ENCODE measurements at regions not wholly inside any gene's neighbourhood (a gene's known extent, or its start where the extent isn't known, plus 50 kb on each side); places are given as distances from the start of the nearest gene placed in this dataset.
A peak's percentile ranks its signal among the peaks of the same experiment; 100 is the strongest.

- H3K27ac ChIP-seq (ENCODE audit: low read depth, low read length) = no peak overlapping the region
- no peaks in the 10 kb centered on the region for H3K4me1 ChIP-seq (ENCODE audit: insufficient read depth, low read length)
- H3K9ac ChIP-seq (ENCODE audit: low read length) = no peak overlapping the region
- H3K27me3 ChIP-seq (ENCODE audit: control insufficient read depth in 1 of 2, insufficient read depth in 2 of 2, low read length in 2 of 2) = no peaks in the 10 kb centered on the region
- H3K4me3 ChIP-seq (ENCODE audit: low read depth in 1 of 2, low read length in 2 of 2) = no peak overlapping the region
- no peaks in the 10 kb centered on the region for H3K9me3 ChIP-seq (ENCODE audit: low read length)
- no peaks in the 10 kb centered on the region for H3K36me3 ChIP-seq (ENCODE audit: insufficient read depth, low read length)
These were observed 1089.1 kb upstream of the RAG2 start for GRCh38 chr11:37687130-37687529.

GRCh38 chr11:37671321-37671720 is 1073.3 kb upstream of the RAG2 start:
- H3K9ac ChIP-seq (ENCODE audit: low read length) = no peak overlapping the region
- H3K4me1 ChIP-seq (ENCODE audit: insufficient read depth, low read length) = no peaks in the 10 kb centered on the region
- no peaks in the 10 kb centered on the region for H3K36me3 ChIP-seq (ENCODE audit: insufficient read depth, low read length)
- no peak overlapping the region for H3K27ac ChIP-seq (ENCODE audit: low read depth, low read length)
- H3K4me3 ChIP-seq (ENCODE audit: low read depth in 1 of 2, low read length in 2 of 2) = no peak overlapping the region
- H3K27me3 ChIP-seq (ENCODE audit: control insufficient read depth in 1 of 2, insufficient read depth in 2 of 2, low read length in 2 of 2) = no peaks in the 10 kb centered on the region
- H3K9me3 ChIP-seq (ENCODE audit: low read length) = no peaks in the 10 kb centered on the region

- Histone ChIP-seq H3K27me3 (ENCODE audit: control insufficient read depth in 1 of 2, insufficient read depth in 2 of 2, low read length in 2 of 2) (no peaks in the 10 kb centered on the region), H3K4me1 (ENCODE audit: insufficient read depth, low read length) (no peaks in the 10 kb centered on the region), H3K9me3 (ENCODE audit: low read length) (no peaks in the 10 kb centered on the region), H3K27ac (ENCODE audit: low read depth, low read length) (no peak overlapping the region), H3K4me3 (ENCODE audit: low read depth in 1 of 2, low read length in 2 of 2) (no peak overlapping the region), H3K9ac (ENCODE audit: low read length) (no peak overlapping the region), H3K36me3 (ENCODE audit: insufficient read depth, low read length) (no peaks in the 10 kb centered on the region)
These were observed 1068.9 kb upstream of the RAG2 start for GRCh38 chr11:37666960-37667359.

GRCh38 chr11:37657645-37658044 is 1059.6 kb upstream of the RAG2 start:
- no peak overlapping the region for H3K4me3 ChIP-seq (ENCODE audit: low read depth in 1 of 2, low read length in 2 of 2)
- no peaks in the 10 kb centered on the region for H3K4me1 ChIP-seq (ENCODE audit: insufficient read depth, low read length)
- no peaks in the 10 kb centered on the region for H3K27me3 ChIP-seq (ENCODE audit: control insufficient read depth in 1 of 2, insufficient read depth in 2 of 2, low read length in 2 of 2)
- H3K36me3 ChIP-seq (ENCODE audit: insufficient read depth, low read length) = no peaks in the 10 kb centered on the region
- no peaks in the 10 kb centered on the region for H3K9me3 ChIP-seq (ENCODE audit: low read length)
- no peak overlapping the region for H3K9ac ChIP-seq (ENCODE audit: low read length)
- no peak overlapping the region for H3K27ac ChIP-seq (ENCODE audit: low read depth, low read length)

- Histone ChIP-seq H3K4me3 (ENCODE audit: low read depth in 1 of 2, low read length in 2 of 2) (no peak overlapping the region), H3K27me3 (ENCODE audit: control insufficient read depth in 1 of 2, insufficient read depth in 2 of 2, low read length in 2 of 2) (no peaks in the 10 kb centered on the region), H3K4me1 (ENCODE audit: insufficient read depth, low read length) (no peaks in the 10 kb centered on the region), H3K9me3 (ENCODE audit: low read length) (no peaks in the 10 kb centered on the region), H3K9ac (ENCODE audit: low read length) (peak overlapping the region; percentile 21), H3K36me3 (ENCODE audit: insufficient read depth, low read length) (no peaks in the 10 kb centered on the region), H3K27ac (ENCODE audit: low read depth, low read length) (no peak overlapping the region)
These were observed 1049.7 kb upstream of the RAG2 start for GRCh38 chr11:37647767-37648166.

- H3K36me3 ChIP-seq (ENCODE audit: insufficient read depth, low read length) = no peaks in the 10 kb centered on the region
- H3K27ac ChIP-seq (ENCODE audit: low read depth, low read length) = no peak overlapping the region
- no peaks in the 10 kb centered on the region for H3K9me3 ChIP-seq (ENCODE audit: low read length)
- no peaks in the 10 kb centered on the region for H3K27me3 ChIP-seq (ENCODE audit: control insufficient read depth in 1 of 2, insufficient read depth in 2 of 2, low read length in 2 of 2)
- no peak overlapping the region for H3K4me3 ChIP-seq (ENCODE audit: low read depth in 1 of 2, low read length in 2 of 2)
- no peaks in the 10 kb centered on the region for H3K4me1 ChIP-seq (ENCODE audit: insufficient read depth, low read length)
- no peak overlapping the region for H3K9ac ChIP-seq (ENCODE audit: low read length)
These were observed 1045.9 kb upstream of the RAG2 start for GRCh38 chr11:37643968-37644367.

GRCh38 chr11:37642296-37642695 is 1044.3 kb upstream of the RAG2 start:
- Histone ChIP-seq H3K9ac (ENCODE audit: low read length) (no peak overlapping the region), H3K36me3 (ENCODE audit: insufficient read depth, low read length) (no peaks in the 10 kb centered on the region), H3K27me3 (ENCODE audit: control insufficient read depth in 1 of 2, insufficient read depth in 2 of 2, low read length in 2 of 2) (no peaks in the 10 kb centered on the region), H3K27ac (ENCODE audit: low read depth, low read length) (no peak overlapping the region), H3K4me1 (ENCODE audit: insufficient read depth, low read length) (no peaks in the 10 kb centered on the region), H3K4me3 (ENCODE audit: low read depth in 1 of 2, low read length in 2 of 2) (no peak overlapping the region), H3K9me3 (ENCODE audit: low read length) (no peaks in the 10 kb centered on the region)

GRCh38 chr11:37632748-37633147 is 1034.7 kb upstream of the RAG2 start:
- Histone ChIP-seq H3K27ac (ENCODE audit: low read depth, low read length) (no peak overlapping the region), H3K4me1 (ENCODE audit: insufficient read depth, low read length) (no peaks in the 10 kb centered on the region), H3K9ac (ENCODE audit: low read length) (no peak overlapping the region), H3K27me3 (ENCODE audit: control insufficient read depth in 1 of 2, insufficient read depth in 2 of 2, low read length in 2 of 2) (no peaks in the 10 kb centered on the region), H3K36me3 (ENCODE audit: insufficient read depth, low read length) (no peaks in the 10 kb centered on the region), H3K9me3 (ENCODE audit: low read length) (no peaks in the 10 kb centered on the region), H3K4me3 (ENCODE audit: low read depth in 1 of 2, low read length in 2 of 2) (no peak overlapping the region)

GRCh38 chr11:37630866-37631265 is 1032.8 kb upstream of the RAG2 start:
- Histone ChIP-seq H3K4me3 (ENCODE audit: low read depth in 1 of 2, low read length in 2 of 2) (no peak overlapping the region), H3K9me3 (ENCODE audit: low read length) (no peaks in the 10 kb centered on the region), H3K27me3 (ENCODE audit: control insufficient read depth in 1 of 2, insufficient read depth in 2 of 2, low read length in 2 of 2) (no peaks in the 10 kb centered on the region)

GRCh38 chr11:37623778-37624177 is 1025.7 kb upstream of the RAG2 start:
- Histone ChIP-seq H3K4me3 (ENCODE audit: low read depth in 1 of 2, low read length in 2 of 2) (no peak overlapping the region), H3K4me1 (ENCODE audit: insufficient read depth, low read length) (no peaks in the 10 kb centered on the region), H3K27ac (ENCODE audit: low read depth, low read length) (no peak overlapping the region), H3K9me3 (ENCODE audit: low read length) (no peaks in the 10 kb centered on the region), H3K27me3 (ENCODE audit: control insufficient read depth in 1 of 2, insufficient read depth in 2 of 2, low read length in 2 of 2) (no peaks in the 10 kb centered on the region), H3K36me3 (ENCODE audit: insufficient read depth, low read length) (no peaks in the 10 kb centered on the region), H3K9ac (ENCODE audit: low read length) (no peak overlapping the region)

More at GRCh38 chr11:37630866-37631265, 1032.8 kb upstream of the RAG2 start:
- Histone ChIP-seq H3K27ac (ENCODE audit: low read depth, low read length) (no peak overlapping the region), H3K4me1 (ENCODE audit: insufficient read depth, low read length) (no peaks in the 10 kb centered on the region), H3K36me3 (ENCODE audit: insufficient read depth, low read length) (no peaks in the 10 kb centered on the region), H3K9ac (ENCODE audit: low read length) (no peak overlapping the region)

- H3K36me3 ChIP-seq (ENCODE audit: insufficient read depth, low read length) = no peaks in the 10 kb centered on the region
- H3K4me1 ChIP-seq (ENCODE audit: insufficient read depth, low read length) = no peaks in the 10 kb centered on the region
- no peaks in the 10 kb centered on the region for H3K27me3 ChIP-seq (ENCODE audit: control insufficient read depth in 1 of 2, insufficient read depth in 2 of 2, low read length in 2 of 2)
- no peak overlapping the region for H3K4me3 ChIP-seq (ENCODE audit: low read depth in 1 of 2, low read length in 2 of 2)
- H3K9me3 ChIP-seq (ENCODE audit: low read length) = no peaks in the 10 kb centered on the region
- no peak overlapping the region for H3K9ac ChIP-seq (ENCODE audit: low read length)
- H3K27ac ChIP-seq (ENCODE audit: low read depth, low read length) = no peak overlapping the region
These were observed 1023.6 kb upstream of the RAG2 start for GRCh38 chr11:37621662-37622061.

- no peaks in the 10 kb centered on the region for H3K27me3 ChIP-seq (ENCODE audit: control insufficient read depth in 1 of 2, insufficient read depth in 2 of 2, low read length in 2 of 2)
- H3K27ac ChIP-seq (ENCODE audit: low read depth, low read length) = no peak overlapping the region
- H3K9me3 ChIP-seq (ENCODE audit: low read length) = no peaks in the 10 kb centered on the region
- H3K4me1 ChIP-seq (ENCODE audit: insufficient read depth, low read length) = no peaks in the 10 kb centered on the region
- no peaks in the 10 kb centered on the region for H3K36me3 ChIP-seq (ENCODE audit: insufficient read depth, low read length)
- H3K9ac ChIP-seq (ENCODE audit: low read length) = no peak overlapping the region
- no peak overlapping the region for H3K4me3 ChIP-seq (ENCODE audit: low read depth in 1 of 2, low read length in 2 of 2)
These were observed 1018.3 kb upstream of the RAG2 start for GRCh38 chr11:37616291-37616690.

Data from muscle layer of colon (tissue), 2 donors.